ENCODE measurements at regions not wholly inside any gene's neighbourhood (a gene's known extent, or its start where the extent isn't known, plus 50 kb on each side); places are given as distances from the start of the nearest gene placed in this dataset.

DNA sequence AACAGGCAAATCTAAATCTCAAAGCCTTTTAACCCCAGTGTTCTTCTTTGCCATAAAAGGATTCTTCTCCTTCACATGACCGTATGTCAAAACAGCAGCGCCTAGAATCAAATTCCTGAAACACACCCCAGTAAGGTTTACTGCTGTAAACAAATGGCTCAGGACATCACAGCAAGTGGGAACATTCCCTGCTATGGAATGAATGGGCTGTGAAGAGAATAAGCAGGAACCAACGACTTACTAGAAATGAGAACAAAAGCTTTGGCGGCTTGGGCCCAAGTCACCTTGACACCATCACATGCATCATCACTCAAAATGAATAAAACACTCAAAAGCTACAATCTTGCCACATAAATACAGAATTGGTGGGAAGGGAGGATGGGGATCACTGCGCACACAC, 80.4 kb upstream of the SPATA13 start:
- no peaks in the 10 kb centered on the region for H3K4me1 ChIP-seq (ENCODE audit: control insufficient read depth, insufficient read depth, low read length)
- DNase-seq = no peak
- no peaks in the 10 kb centered on the region for H3K27me3 ChIP-seq (ENCODE audit: control insufficient read depth, insufficient read depth, low read length)
- Mint-ChIP-seq H3K36me3 (no peaks in the 10 kb centered on the region), H3K27ac (no peak overlapping the region), H3K9me3 (no peaks in the 10 kb centered on the region), H3K4me3 (no peak overlapping the region), H3K4me1 (peaks cover 0 to 5% of the 10 kb centered on the region in 2 donors), H3K27me3 (ENCODE audit: low read depth in 2 of 2) (peaks cover 5 to 6% of the 10 kb centered on the region in 2 donors)
- H3K4me3 ChIP-seq (ENCODE audit: low read length) = no peak overlapping the region
- ATAC-seq = no peak
- H3K27ac ChIP-seq (ENCODE audit: low read length) = no peak overlapping the region
- intact Hi-C loops (cut with micrococcal nuclease) = no loop called here
- TF ChIP-seq, protein P1, sequence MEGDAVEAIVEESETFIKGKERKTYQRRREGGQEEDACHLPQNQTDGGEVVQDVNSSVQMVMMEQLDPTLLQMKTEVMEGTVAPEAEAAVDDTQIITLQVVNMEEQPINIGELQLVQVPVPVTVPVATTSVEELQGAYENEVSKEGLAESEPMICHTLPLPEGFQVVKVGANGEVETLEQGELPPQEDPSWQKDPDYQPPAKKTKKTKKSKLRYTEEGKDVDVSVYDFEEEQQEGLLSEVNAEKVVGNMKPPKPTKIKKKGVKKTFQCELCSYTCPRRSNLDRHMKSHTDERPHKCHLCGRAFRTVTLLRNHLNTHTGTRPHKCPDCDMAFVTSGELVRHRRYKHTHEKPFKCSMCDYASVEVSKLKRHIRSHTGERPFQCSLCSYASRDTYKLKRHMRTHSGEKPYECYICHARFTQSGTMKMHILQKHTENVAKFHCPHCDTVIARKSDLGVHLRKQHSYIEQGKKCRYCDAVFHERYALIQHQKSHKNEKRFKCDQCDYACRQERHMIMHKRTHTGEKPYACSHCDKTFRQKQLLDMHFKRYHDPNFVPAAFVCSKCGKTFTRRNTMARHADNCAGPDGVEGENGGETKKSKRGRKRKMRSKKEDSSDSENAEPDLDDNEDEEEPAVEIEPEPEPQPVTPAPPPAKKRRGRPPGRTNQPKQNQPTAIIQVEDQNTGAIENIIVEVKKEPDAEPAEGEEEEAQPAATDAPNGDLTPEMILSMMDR (IDR thresholded peaks at IDR 0.05) = no peak
- WGBS (ENCODE audit: insufficient coverage) = 92% methylated on average over 3 of the region's 5 CpGs
- no peaks in the 10 kb centered on the region for H3K36me3 ChIP-seq (ENCODE audit: control insufficient read depth, insufficient read depth, low read length)
- no peaks in the 10 kb centered on the region for H3K9me3 ChIP-seq (ENCODE audit: control insufficient read depth, insufficient read depth, low read length)

DNA sequence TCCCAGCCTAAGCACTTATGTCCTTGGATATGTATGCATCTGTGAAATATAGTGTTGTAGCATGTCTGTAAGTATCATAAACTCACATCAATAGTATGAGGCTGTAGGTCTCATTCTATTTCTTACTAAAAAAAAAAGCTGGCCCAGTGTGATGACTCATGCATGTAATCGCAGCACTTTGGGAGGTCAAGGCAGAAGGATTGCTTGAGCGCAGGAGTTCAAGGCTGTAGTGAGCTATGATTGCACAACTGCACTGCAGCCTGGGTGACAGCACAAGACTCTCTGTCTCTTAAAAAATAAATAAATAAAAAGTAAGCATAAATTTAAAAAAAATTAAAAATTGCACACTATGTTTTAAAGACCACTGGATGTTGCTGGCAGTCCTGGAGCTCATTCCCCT, 79.1 kb upstream of the SPATA13 start:
- Histone ChIP-seq H3K27ac (ENCODE audit: low read length) (no peak overlapping the region), H3K4me1 (ENCODE audit: control insufficient read depth, insufficient read depth, low read length) (no peaks in the 10 kb centered on the region), H3K36me3 (ENCODE audit: control insufficient read depth, insufficient read depth, low read length) (no peaks in the 10 kb centered on the region), H3K9me3 (ENCODE audit: control insufficient read depth, insufficient read depth, low read length) (no peaks in the 10 kb centered on the region), H3K4me3 (ENCODE audit: low read length) (no peak overlapping the region), H3K27me3 (ENCODE audit: control insufficient read depth, insufficient read depth, low read length) (no peaks in the 10 kb centered on the region)
- 92% methylated on average over 2 of the region's 2 CpGs for WGBS (ENCODE audit: insufficient coverage)
- H3K36me3 Mint-ChIP-seq = no peaks in the 10 kb centered on the region
- peaks cover 0 to 2% of the 10 kb centered on the region in 2 donors for H3K4me1 Mint-ChIP-seq
- ATAC-seq (no peak), DNase-seq (no peak)
- intact Hi-C loops (cut with micrococcal nuclease) = no loop called here
- H3K4me3 Mint-ChIP-seq = no peak overlapping the region
- no peak overlapping the region for H3K27ac Mint-ChIP-seq
- TF ChIP-seq, protein P1 (IDR thresholded peaks at IDR 0.05) = no peak
- no peaks in the 10 kb centered on the region for H3K9me3 Mint-ChIP-seq
- peaks cover 9 to 13% of the 10 kb centered on the region in 2 donors for H3K27me3 Mint-ChIP-seq (ENCODE audit: low read depth in 2 of 2)

DNA sequence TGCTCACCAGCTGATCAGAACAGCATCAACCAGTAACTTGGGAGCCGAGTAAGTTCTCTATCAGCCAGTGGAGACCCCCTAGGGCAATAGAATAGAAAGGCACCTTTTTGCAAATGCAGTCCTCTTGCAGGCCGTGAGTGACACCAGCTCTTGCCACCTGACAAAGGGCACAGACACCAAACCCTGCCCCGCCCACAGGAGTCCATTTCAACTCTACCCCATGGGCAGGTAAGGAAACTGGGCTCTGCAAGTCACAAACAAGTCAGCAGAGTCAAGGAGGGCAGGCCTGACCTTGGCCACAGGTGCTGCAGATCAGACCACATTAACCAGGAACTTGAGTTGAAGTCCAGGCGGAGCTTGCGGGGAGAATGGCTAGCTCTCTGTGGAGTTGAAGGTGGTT, 77.4 kb upstream of the SPATA13 start:
- 67% methylated on average over 5 of the region's 5 CpGs for WGBS (ENCODE audit: insufficient coverage)
- no peaks in the 10 kb centered on the region for H3K36me3 ChIP-seq (ENCODE audit: control insufficient read depth, insufficient read depth, low read length)
- no peak overlapping the region for H3K27ac Mint-ChIP-seq
- H3K36me3 Mint-ChIP-seq = no peaks in the 10 kb centered on the region
- no peaks in the 10 kb centered on the region for H3K4me1 ChIP-seq (ENCODE audit: control insufficient read depth, insufficient read depth, low read length)
- H3K9me3 Mint-ChIP-seq = no peaks in the 10 kb centered on the region
- no peak overlapping the region for H3K27ac ChIP-seq (ENCODE audit: low read length)
- no peaks in the 10 kb centered on the region for H3K4me1 Mint-ChIP-seq
- H3K27me3 Mint-ChIP-seq (ENCODE audit: low read depth in 2 of 2) = peaks cover 10 to 13% of the 10 kb centered on the region in 2 donors
- H3K4me3 ChIP-seq (ENCODE audit: low read length) = no peak overlapping the region
- no peak for DNase-seq
- ATAC-seq = no peak
- no peaks in the 10 kb centered on the region for H3K9me3 ChIP-seq (ENCODE audit: control insufficient read depth, insufficient read depth, low read length)
- H3K4me3 Mint-ChIP-seq = no peak overlapping the region
- intact Hi-C loops (cut with micrococcal nuclease) = no loop called here
- TF ChIP-seq, protein P1 (IDR thresholded peaks at IDR 0.05) = no peak
- no peaks in the 10 kb centered on the region for H3K27me3 ChIP-seq (ENCODE audit: control insufficient read depth, insufficient read depth, low read length)

DNA sequence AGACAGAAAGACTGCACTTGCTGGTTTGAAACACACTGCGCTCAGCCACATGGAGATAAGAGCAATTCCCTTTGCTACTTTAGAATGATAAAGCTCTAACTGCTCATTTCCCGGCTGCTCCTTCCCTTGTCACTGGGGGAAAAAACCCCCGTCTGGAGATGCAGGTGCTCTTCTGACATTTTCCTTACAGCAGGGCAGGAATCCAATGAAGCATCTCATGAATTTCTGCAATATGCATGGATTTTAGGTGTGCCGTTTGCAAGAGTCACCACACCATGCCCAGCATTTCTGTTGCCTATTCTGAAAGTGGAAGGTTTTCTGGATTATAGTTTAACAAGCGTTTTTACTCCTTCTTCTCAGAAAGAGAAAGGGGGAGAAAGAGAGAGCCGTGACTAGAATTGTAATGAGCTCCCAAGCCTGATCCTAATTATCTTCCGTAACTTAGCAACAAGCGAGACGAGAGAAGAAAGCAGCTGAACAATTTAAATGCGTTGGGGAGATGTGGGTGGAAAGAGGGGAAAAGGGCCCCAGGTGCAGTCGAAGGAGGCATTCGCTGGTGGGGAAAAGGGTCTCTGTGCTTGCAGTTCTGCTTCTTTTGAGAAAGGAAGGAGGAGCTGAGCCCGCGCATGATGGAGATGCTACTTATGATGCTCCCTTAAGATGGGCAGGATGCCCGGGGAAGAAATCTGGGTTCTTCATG, 76.6 kb upstream of the SPATA13 start:
- H3K27me3 Mint-ChIP-seq (ENCODE audit: low read depth in 2 of 2) = peaks cover 10 to 13% of the 10 kb centered on the region in 2 donors
- ATAC-seq = no peak

More for the DNA sequence above, 76.6 kb upstream of the SPATA13 start:
- no peak overlapping the region for H3K27ac Mint-ChIP-seq
- Histone ChIP-seq H3K27me3 (ENCODE audit: control insufficient read depth, insufficient read depth, low read length) (no peaks in the 10 kb centered on the region), H3K4me1 (ENCODE audit: control insufficient read depth, insufficient read depth, low read length) (no peaks in the 10 kb centered on the region), H3K27ac (ENCODE audit: low read length) (no peak overlapping the region), H3K4me3 (ENCODE audit: low read length) (no peak overlapping the region), H3K36me3 (ENCODE audit: control insufficient read depth, insufficient read depth, low read length) (no peaks in the 10 kb centered on the region), H3K9me3 (ENCODE audit: control insufficient read depth, insufficient read depth, low read length) (no peaks in the 10 kb centered on the region)
- H3K4me3 Mint-ChIP-seq = no peak overlapping the region
- DNase-seq = no peak
- intact Hi-C loops (cut with micrococcal nuclease) = no loop called here
- TF ChIP-seq, protein P1 (IDR thresholded peaks at IDR 0.05) = no peak
- no peaks in the 10 kb centered on the region for H3K4me1 Mint-ChIP-seq
- no peaks in the 10 kb centered on the region for H3K36me3 Mint-ChIP-seq
- H3K9me3 Mint-ChIP-seq = no peaks in the 10 kb centered on the region
- 90% methylated on average over 15 of the region's 15 CpGs for WGBS (ENCODE audit: insufficient coverage)
